ENCODE measurements at regions not wholly inside any gene's neighbourhood (a gene's known extent, or its start where the extent isn't known, plus 50 kb on each side); places are given as distances from the start of the nearest gene placed in this dataset.

GRCh38 chr16:49910541-49911071 lies 54.7 kb upstream of the ZNF423 start:
- no peak for DNase-seq

GRCh38 chr16:49911430-49911829 lies 55.5 kb upstream of the ZNF423 start:
- no peak for DNase-seq

- DNase-seq = no peak
These were observed 56.8 kb upstream of the ZNF423 start for GRCh38 chr16:49912721-49913120.

- DNase-seq = no peak
These were observed 57.8 kb upstream of the ZNF423 start for GRCh38 chr16:49913720-49914119.

GRCh38 chr16:49914657-49915056 lies 58.7 kb upstream of the ZNF423 start:
- DNase-seq = no peak

GRCh38 chr16:49918257-49918656 lies 62.3 kb upstream of the ZNF423 start:
- DNase-seq = no peak

- DNase-seq = no peak
These were observed 63.4 kb upstream of the ZNF423 start for GRCh38 chr16:49919327-49919726.

- DNase-seq = no peak
These were observed 64.5 kb upstream of the ZNF423 start for GRCh38 chr16:49920397-49920796.

GRCh38 chr16:49921106-49921505 lies 65.2 kb upstream of the ZNF423 start:
- DNase-seq = no peak

- peak; percentile 79 for DNase-seq
These were observed 66.0 kb upstream of the ZNF423 start for GRCh38 chr16:49921791-49922456.

GRCh38 chr16:49923411-49923810 lies 67.5 kb upstream of the ZNF423 start:
- DNase-seq = no peak

- no peak for DNase-seq
These were observed 68.2 kb upstream of the ZNF423 start for GRCh38 chr16:49924078-49924477.

GRCh38 chr16:49926941-49927340 lies 71.0 kb upstream of the ZNF423 start:
- no peak for DNase-seq

GRCh38 chr16:49928176-49929041 lies 72.5 kb upstream of the ZNF423 start:
- DNase-seq = no peak

GRCh38 chr16:49929626-49930025 lies 73.7 kb upstream of the ZNF423 start:
- DNase-seq = no peak

GRCh38 chr16:49930841-49931240 lies 74.9 kb upstream of the ZNF423 start:
- DNase-seq = no peak

GRCh38 chr16:49931266-49931665 lies 75.4 kb upstream of the ZNF423 start:
- DNase-seq = no peak

- no peak for DNase-seq
These were observed 76.0 kb upstream of the ZNF423 start for GRCh38 chr16:49931916-49932315.

GRCh38 chr16:49932434-49932833 lies 76.5 kb upstream of the ZNF423 start:
- DNase-seq = no peak

GRCh38 chr16:49932946-49933345 lies 77.0 kb upstream of the ZNF423 start:
- DNase-seq = no peak

GRCh38 chr16:49936791-49937190 lies 80.9 kb upstream of the ZNF423 start:
- DNase-seq = no peak

GRCh38 chr16:49937886-49938285 lies 82.0 kb upstream of the ZNF423 start:
- no peak for DNase-seq

GRCh38 chr16:49939495-49939894 lies 83.6 kb upstream of the ZNF423 start:
- no peak for DNase-seq

Data from NCI-H2171 treated with DMSO at 0.1 percent for 48 hours (cell line).